Right renal cortex interstitium (tissue), 3 donors: ENCODE measurements at regions not wholly inside any gene's neighbourhood (a gene's known extent, or its start where the extent isn't known, plus 50 kb on each side); places are given as distances from the start of the nearest gene placed in this dataset.

Experiments
- DNase-seq, 3 donors: peaks; one replicate each; pipeline ENCODE4 v3.0.0-alpha.2; 2013; ENCODE audit warnings: low read depth in 3 of 3, low spot score in 2 of 3

GRCh38 chr2:4668381-4668780 lies 965.0 kb downstream of the DCDC2C start:
- no peak for DNase-seq

GRCh38 chr2:4670331-4670730 lies 967.0 kb downstream of the DCDC2C start:
- DNase-seq, result no peak

GRCh38 chr2:4673025-4673489 lies 969.7 kb downstream of the DCDC2C start:
- DNase-seq, result no peak

- no peak for DNase-seq
Observed at GRCh38 chr2:4674007-4674406, 970.6 kb downstream of the DCDC2C start.

- DNase-seq, result no peak
Observed at GRCh38 chr2:4675295-4675694, 971.9 kb downstream of the DCDC2C start.

- DNase-seq, result no peak
Observed at GRCh38 chr2:4678927-4679326, 975.6 kb downstream of the DCDC2C start.

- no peak for DNase-seq
Observed at GRCh38 chr2:4679391-4679790, 976.0 kb downstream of the DCDC2C start.

GRCh38 chr2:4684921-4685320 lies 981.5 kb downstream of the DCDC2C start:
- DNase-seq, result no peak

GRCh38 chr2:4690913-4691312 lies 987.5 kb downstream of the DCDC2C start:
- no peak for DNase-seq

- no peak for DNase-seq
Observed at GRCh38 chr2:4693266-4693665, 989.9 kb downstream of the DCDC2C start.

GRCh38 chr2:4695281-4695861 lies 992.0 kb downstream of the DCDC2C start:
- DNase-seq, result no peak

GRCh38 chr2:4715065-4715464 lies 977.1 kb upstream of the SOX11 start:
- DNase-seq, result no peak

GRCh38 chr2:4718777-4719176 lies 973.4 kb upstream of the SOX11 start:
- no peak for DNase-seq

GRCh38 chr2:4725618-4726017 lies 966.6 kb upstream of the SOX11 start:
- no peak for DNase-seq

- no peak for DNase-seq
Observed at GRCh38 chr2:4732560-4732959, 959.6 kb upstream of the SOX11 start.

GRCh38 chr2:4745056-4745991 lies 946.9 kb upstream of the SOX11 start:
- peak; percentile 27 to 32 (median 29) for DNase-seq

GRCh38 chr2:4753721-4754120 lies 938.5 kb upstream of the SOX11 start:
- no peak for DNase-seq

GRCh38 chr2:4762951-4763376 lies 929.2 kb upstream of the SOX11 start:
- peak; percentile 47 to 59 (median 56) for DNase-seq

GRCh38 chr2:4765787-4766530 lies 926.2 kb upstream of the SOX11 start:
- DNase-seq, result no peak

- DNase-seq, result no peak
Observed at GRCh38 chr2:4775668-4776067, 916.5 kb upstream of the SOX11 start.

- DNase-seq, result no peak
Observed at GRCh38 chr2:4780679-4781078, 911.5 kb upstream of the SOX11 start.
